ENCODE measurements at regions not wholly inside any gene's neighbourhood (a gene's known extent, or its start where the extent isn't known, plus 50 kb on each side); places are given as distances from the start of the nearest gene placed in this dataset.

DNA sequence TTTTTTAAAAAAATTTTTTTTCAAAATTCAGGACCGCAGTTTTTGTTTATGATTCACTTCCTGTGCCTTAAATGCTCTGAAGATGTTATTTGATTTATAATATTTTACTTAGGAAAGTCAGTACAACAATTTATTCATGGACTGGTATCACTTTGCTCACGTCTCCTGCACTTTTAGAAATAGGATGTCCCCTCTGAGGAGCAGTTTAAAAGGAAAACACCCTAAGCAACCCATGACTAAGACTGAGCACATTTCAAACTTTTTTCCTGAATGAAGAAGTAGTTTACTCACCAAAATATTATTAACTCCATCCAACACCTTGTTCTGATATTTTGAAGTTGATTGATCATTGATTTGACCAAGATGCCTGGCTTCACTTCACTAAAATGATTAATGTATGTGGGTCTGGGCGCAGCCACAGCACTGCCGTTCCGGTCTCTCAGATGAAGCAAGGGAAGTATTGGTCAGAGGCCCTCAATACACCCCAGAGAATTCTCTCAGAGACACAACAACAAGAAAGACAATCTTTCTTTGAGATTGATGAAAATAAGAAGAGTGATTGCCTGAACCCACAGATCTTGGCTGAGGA lies 223.9 kb downstream of the TGFB2 start:
- no peak for DNase-seq (ENCODE audit: low read depth)
- in situ Hi-C loops (cut with HindIII; ENCODE audit: low pct_unique_long_range_greater_than_20kb, low sequenced_read_pairs): no loop called here

DNA sequence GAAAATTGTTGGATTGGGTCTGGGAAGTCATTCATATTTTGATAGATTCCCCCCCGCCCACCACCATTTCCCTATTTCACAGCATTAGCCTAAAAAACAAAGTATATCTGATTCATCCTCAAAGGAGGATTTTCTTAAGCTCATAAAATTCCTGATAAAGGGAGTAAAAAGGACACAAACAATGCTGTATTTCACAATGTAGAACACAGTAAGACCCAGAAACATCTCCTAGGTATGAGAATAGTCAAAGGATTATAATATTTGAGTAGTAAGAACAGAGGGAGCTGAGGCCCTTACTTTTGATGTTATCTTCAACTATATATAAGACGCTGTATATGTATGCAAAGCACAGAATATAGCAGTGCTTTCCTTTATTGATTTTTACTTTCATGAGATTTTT lies 225.3 kb downstream of the TGFB2 start:
- in situ Hi-C loops (cut with HindIII; ENCODE audit: low pct_unique_long_range_greater_than_20kb, low sequenced_read_pairs): no loop called here
- no peak for DNase-seq (ENCODE audit: low read depth)

DNA sequence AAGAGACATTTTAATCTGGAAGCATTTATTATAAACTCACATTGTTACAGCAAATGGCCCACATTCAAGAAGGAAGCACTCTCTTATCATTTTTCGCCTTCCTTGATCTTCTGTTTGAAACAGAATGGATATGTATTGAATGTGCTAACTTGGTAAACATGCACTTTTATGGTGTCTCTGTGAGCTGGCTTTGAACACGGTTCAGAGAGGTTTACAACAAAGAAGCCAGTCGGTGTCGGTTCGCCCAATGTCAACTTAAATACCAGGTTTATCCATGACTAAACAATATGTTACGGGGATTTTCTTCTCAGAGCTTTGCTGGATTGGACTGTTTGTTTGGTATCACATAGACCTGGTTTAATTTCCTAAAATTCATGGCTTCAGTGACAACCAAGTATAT lies 226.4 kb downstream of the TGFB2 start:
- in situ Hi-C loops (cut with HindIII; ENCODE audit: low pct_unique_long_range_greater_than_20kb, low sequenced_read_pairs): no loop called here

DNA sequence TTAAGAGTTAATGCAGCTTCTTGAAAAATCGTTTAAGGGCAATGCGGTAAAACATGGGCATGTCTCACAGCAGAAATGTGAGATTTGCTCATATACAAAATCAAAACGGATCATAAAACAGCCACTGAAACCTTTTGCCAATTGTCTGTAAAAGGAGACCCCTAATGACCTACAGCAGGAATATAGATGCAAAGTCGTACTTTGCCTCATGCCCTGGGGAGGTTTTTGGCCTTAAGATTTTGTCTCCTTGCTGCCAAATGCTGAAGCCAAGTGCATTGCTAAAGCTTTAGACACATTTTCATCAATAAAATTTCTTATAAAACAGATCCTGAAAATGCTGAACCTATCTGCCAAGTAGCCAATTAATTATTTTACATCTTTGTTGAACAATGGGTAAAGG lies 226.9 kb downstream of the TGFB2 start:
- no peak for DNase-seq (ENCODE audit: low read depth)
- in situ Hi-C loops (cut with HindIII; ENCODE audit: low pct_unique_long_range_greater_than_20kb, low sequenced_read_pairs): no loop called here

More for the DNA sequence above, 226.4 kb downstream of the TGFB2 start:
- DNase-seq (ENCODE audit: low read depth): no peak

DNA sequence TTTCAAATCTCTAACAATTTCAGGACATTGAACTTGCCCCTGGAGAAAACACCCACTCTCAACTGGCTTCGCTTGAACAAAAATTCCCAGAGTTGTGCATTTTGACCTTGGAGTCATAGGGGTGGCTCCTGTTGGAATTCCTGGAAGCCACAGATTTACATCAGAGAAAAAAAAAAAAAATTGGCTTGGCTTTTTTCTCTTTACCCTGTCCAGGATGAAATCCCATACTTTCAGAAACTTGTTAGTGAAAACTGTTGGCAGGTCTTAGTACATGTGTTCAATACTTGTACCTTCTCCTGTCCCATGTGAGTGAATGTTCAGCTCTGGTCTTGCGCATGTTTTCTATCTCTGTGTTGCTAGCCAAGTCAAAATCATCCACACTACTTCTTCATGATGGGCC lies 228.8 kb downstream of the TGFB2 start:
- no peak for DNase-seq (ENCODE audit: low read depth)
- in situ Hi-C loops (cut with HindIII; ENCODE audit: low pct_unique_long_range_greater_than_20kb, low sequenced_read_pairs): no loop called here

DNA sequence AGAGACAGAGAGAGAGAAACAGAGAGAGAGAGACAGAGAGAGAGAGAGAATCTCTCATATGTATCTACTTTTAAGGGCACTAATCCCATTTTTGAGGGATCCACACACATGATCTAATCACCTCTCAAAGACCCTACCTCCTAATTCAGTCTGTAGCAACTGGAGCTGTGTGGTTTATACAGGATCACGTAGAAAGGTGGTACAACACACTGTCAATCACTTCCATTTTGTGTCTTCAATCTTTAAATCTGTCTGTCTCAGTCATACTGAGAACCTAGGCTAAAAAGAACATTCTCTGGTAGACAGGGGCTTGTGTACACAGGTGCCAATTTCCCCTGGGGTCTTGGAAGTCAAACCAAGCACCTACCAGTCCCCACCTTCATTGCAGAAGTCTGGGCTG lies 229.9 kb downstream of the TGFB2 start:
- DNase-seq (ENCODE audit: low read depth): no peak
- in situ Hi-C loops (cut with HindIII; ENCODE audit: low pct_unique_long_range_greater_than_20kb, low sequenced_read_pairs): no loop called here

DNA sequence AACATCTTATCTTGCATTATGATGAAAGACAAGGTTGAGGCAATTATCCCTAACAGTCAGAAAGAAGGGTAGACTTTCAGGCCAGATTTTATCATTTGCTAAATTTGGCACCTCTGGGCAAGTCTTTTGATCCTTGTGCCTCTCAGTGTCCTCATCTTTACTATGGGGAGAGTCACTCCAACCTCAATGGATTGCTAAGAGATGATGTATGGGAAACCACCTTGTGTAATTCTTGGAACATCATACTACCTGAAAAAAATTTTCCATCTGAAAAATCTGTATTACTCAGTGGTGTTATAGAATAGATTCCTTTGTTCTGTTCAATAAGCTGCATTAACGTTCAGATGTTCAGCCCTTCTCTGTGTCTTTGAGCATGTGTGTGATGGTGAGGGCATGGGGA lies 230.7 kb downstream of the TGFB2 start:
- DNase-seq (ENCODE audit: low read depth): no peak
- in situ Hi-C loops (cut with HindIII; ENCODE audit: low pct_unique_long_range_greater_than_20kb, low sequenced_read_pairs): no loop called here

DNA sequence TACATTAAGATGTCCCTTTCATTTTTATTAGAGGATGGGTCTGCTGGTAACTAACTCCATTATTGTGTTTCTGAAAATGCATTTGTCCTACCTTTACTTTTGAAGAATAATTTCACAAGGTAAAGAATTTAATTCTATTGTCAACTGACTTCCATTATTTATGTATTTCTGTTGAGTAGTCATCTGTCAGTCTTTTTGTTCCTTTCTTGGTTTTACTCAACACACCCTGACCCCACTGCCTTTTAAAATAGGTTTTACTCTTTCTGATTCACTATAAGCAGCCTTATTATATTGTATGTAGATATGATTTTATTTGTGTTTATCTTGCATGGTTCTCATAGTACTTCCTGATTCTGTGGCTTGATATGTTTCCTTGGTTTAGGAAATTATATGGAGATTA lies 237.5 kb downstream of the TGFB2 start:
- DNase-seq (ENCODE audit: low read depth): no peak
- in situ Hi-C loops (cut with HindIII; ENCODE audit: low pct_unique_long_range_greater_than_20kb, low sequenced_read_pairs): no loop called here

DNA sequence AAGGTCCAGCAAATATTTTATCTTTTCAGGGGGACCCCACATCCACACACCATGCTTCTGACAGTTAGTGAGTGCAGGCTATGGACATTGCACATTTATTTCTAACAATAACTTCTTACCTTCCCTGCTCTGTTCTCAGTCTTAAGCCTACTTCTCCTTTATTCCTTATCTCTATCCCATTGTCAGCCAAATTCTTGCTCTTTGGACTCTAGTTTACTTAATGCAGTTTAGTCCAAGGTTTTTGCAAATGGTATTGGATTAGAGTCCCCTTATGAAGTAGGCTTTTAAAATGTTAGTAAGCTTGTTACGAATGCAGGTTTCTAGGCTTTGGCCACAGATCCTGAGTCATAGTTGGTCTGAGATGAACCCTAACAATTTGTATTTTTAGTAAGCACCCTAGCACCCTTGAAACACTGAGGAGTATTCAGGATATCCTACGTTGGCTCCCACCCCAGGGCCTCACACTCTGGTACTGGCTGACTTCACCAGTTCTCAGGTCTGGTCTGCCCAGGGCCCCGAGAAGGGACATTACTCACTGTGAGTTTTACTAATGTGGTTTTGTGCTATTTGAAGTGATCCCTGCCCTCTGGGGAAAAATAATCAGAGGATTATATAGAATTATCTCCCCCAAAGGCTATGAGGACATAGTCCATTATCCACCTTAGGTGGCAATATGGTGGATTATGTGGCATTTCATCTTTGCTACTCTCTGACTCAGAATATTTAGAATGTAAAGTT lies 239.5 kb downstream of the TGFB2 start:
- in situ Hi-C loops (cut with HindIII; ENCODE audit: low pct_unique_long_range_greater_than_20kb, low sequenced_read_pairs): no loop called here
- DNase-seq (ENCODE audit: low read depth): no peak

DNA sequence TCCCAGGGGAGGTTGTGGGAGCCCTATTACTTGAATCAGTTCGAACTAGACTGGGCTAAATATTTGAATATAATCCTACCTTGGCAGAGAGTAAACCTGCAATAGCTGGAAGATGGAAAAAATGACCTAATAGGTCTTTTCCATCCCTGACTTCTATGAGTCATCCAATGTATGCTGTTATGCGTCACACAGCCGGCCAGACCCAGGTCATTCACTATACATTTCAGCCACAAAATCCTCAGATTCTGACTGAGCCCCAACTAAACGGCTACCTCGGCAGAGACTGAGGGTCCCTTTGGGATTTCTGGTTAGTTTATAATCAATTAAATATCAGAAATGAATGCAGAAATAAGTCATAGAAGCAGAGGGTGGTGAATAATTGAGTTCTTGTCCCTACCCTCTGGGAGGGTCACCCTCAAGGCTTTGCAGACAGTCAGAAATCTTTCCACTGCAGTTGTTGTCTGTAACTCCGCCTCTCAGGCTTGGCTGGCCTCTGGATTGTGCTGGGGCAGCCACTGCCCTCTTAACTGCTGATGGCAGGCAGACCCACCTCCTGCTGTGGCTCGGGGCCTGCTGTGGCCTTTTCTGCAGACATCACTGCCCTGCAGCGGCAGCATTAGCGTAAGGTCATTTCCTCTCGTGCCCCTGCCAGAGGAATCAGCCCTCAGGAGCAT lies 240.5 kb downstream of the TGFB2 start:
- in situ Hi-C loops (cut with HindIII; ENCODE audit: low pct_unique_long_range_greater_than_20kb, low sequenced_read_pairs): no loop called here
- peak; percentile 76 for DNase-seq (ENCODE audit: low read depth)

DNA sequence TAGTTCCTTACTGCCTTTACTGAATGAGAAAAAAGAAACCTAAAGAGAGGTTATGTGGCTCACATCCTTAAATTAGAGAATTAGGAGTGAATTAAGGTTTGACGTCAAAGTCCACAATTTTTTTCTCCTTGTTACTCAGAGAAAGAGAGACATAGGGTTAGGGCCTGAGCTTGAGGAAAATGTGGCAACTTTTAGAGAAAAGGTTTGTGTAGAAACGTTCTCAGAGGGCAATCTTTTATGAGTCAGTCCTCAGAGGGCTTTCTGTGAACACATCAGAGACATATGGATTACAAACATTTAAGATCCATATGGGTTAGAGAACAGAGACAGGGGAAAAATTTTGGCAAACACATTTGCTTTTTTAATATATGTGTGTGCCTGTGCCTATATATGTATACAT lies 242.8 kb downstream of the TGFB2 start:
- DNase-seq (ENCODE audit: low read depth): no peak
- in situ Hi-C loops (cut with HindIII; ENCODE audit: low pct_unique_long_range_greater_than_20kb, low sequenced_read_pairs): no loop called here

DNA sequence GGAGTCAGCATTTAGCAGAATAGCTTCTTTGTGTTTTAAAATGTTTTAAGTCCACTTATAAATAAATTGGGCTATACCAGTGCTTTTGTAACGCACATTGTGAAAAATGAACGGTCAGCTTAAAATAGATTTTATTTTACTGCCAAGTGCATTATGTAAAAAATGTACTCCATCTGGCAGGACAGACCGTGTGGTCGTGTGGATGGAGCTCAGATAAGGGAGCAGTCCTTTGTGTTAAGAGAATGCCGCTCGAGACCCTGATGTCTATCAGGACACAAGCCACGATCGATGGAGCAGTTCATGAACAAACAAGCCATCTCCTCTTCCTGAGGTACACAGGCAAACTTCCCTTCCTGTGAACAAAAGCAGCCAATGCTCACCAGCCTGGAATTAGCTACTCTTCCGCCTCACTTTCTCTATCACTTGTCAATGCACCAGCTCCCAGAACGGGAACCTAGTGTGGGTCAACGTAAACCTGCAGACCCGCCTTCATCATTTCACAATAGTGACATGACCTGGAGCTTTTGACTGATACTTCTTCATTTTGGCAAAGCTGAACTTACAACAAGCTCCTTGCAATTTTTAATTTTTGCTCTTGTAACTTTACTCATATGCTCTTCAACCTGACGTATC lies 243.5 kb downstream of the TGFB2 start:
- in situ Hi-C loops (cut with HindIII; ENCODE audit: low pct_unique_long_range_greater_than_20kb, low sequenced_read_pairs): no loop called here
- no peak for DNase-seq (ENCODE audit: low read depth)

DNA sequence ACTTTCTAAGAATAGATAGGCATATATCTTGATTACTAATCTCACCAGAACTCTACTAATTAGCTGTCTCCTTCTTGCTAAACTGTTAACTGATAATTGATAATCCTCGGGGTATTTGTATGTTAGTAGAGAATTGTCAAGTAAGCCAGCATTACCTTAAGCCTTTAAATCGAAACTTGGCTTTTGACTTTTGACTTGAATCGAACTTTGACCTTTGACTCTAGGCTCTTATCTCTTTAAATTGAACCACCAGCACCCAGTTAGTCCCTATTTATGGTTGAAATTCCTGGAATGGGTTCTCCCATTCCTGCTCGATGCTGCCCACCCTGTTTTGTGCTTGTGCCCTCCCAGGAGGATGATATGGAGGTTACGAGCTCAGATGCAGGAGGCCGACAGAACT lies 244.4 kb downstream of the TGFB2 start:
- DNase-seq (ENCODE audit: low read depth): no peak
- in situ Hi-C loops (cut with HindIII; ENCODE audit: low pct_unique_long_range_greater_than_20kb, low sequenced_read_pairs): no loop called here

DNA sequence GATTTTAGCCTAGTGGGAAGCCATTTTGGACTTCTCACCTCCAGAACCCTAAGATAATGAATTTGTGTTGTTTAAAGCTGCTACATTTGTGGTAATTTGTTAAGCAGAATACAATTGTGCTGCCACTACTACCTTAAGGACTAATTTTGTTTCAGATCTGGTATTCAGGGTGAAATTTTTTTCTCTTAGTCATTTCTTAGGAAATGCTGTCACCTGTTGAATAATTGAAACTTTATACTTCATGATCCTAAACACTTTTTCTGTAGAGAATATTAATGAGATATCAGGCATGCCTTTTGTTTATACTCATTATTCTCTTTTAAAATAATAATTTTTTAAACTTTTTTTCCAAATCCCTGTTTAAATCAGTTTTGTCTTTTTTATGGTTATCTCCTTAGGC lies 246.8 kb downstream of the TGFB2 start:
- no peak for DNase-seq (ENCODE audit: low read depth)
- in situ Hi-C loops (cut with HindIII; ENCODE audit: low pct_unique_long_range_greater_than_20kb, low sequenced_read_pairs): no loop called here

DNA sequence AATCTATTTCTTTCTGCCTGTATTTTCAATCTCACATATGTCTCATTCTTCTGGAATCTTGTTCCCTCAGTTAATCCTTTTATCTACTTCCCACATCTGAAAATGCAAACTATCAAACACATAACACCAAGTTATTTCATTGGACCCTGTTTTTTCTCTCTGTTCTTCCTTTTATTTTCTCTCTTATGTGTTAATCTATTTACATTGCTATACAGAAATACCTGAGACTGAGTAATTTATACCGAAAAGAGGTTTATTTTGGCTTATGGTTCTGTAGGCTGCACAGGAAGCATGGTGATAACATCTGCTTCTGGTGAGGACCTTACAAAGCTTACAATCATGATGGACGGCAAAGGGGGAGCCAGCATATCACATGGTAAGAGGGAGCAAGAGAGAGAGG lies 247.6 kb downstream of the TGFB2 start:
- peak; percentile 49 for DNase-seq (ENCODE audit: low read depth)
- in situ Hi-C loops (cut with HindIII; ENCODE audit: low pct_unique_long_range_greater_than_20kb, low sequenced_read_pairs): no loop called here

DNA sequence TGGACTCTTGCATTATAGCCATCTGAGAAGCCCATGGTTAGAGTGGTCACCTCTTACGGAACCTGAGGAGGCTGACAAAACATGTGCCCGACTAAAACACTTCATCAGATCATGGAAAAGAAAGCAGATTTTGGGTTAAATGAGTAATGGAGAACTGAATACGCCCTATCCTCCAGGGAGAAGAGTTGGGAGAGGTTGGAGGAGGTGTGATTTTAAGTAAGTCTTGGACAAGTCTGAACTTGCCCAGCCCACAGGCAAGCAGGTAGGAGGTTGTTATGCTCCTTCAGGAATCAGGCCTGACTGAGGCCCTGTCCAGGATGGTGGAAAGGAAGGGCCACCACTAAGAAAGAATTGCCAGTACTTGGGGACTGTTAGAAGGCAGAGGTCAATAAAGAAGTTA lies 255.8 kb downstream of the TGFB2 start:
- in situ Hi-C loops (cut with HindIII; ENCODE audit: low pct_unique_long_range_greater_than_20kb, low sequenced_read_pairs): no loop called here
- DNase-seq (ENCODE audit: low read depth): no peak

DNA sequence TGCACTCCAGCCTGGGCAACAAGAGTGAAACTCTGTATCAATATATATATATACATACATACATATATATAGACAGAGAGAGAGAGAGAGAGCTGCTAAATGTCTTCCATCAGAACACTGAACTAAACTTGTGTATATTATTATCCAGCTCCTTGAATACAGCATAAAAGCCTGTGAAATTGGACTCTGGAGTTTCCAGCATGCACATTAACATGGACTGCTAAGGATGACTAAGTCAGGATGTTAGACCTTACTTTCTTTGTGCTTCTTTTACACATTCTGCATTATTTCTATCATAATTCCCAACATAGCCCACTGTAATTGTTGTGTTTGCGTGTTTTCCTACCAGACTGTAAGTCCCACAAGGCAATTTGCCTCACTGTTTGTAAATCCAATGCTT lies 259.1 kb downstream of the TGFB2 start:
- in situ Hi-C loops (cut with HindIII; ENCODE audit: low pct_unique_long_range_greater_than_20kb, low sequenced_read_pairs): no loop called here
- no peak for DNase-seq (ENCODE audit: low read depth)

DNA sequence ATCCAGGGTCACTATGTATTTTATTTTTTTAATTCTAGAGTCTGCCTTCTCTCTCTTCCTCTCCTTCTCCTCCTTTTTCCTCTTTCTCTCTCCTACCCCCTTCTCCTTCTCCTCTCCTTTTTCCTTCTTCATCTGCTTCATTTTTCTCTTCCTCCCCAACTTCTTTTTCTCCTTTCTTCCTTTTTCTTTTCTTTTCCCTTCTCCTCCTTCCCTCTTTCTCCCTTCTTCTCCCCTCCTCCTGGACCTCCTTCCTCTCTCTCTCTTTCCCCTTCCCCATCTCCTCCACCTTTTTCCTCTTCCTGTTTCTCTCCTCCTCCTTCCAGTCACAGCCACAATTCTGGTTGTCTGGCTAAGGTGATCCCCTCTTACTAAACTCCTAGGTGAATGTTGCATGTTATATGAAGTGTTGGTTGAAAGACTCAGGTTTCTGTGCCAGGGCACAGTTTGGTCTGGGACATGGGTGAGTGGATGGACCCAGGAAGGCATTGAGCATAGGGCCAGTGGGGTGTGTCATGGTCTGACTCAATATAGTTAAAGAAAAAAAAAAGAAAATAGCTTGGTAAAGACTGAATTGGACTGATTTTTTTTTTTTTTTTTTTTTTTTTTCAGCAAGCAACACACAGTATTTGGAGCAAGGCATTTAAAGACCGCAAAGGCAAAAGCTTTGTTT lies 266.9 kb downstream of the TGFB2 start:
- DNase-seq (ENCODE audit: low read depth): peak; percentile 18
- in situ Hi-C loops (cut with HindIII; ENCODE audit: low pct_unique_long_range_greater_than_20kb, low sequenced_read_pairs): no loop called here

DNA sequence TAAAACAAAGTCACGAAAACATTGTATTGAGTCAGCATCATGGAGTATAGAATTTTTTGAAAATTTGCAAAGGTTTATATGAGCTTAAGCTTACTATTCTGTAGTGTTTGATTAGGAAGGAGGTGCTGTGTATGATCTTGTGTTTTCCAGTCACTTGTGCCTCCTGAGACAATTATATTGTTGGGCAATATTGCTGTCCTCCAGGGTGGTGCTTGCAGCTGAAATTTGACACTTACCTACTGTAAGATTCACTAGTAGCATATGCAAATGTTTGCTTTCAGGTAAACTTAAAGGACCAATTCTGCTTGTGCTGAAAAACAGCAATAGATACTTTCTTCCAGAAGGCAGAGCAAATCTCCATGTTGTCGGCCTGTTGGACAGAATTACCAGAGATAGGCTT lies 268.0 kb downstream of the TGFB2 start:
- in situ Hi-C loops (cut with HindIII; ENCODE audit: low pct_unique_long_range_greater_than_20kb, low sequenced_read_pairs): no loop called here
- DNase-seq (ENCODE audit: low read depth): no peak
